Smooth muscle cell (in vitro differentiated cells): ENCODE measurements at regions not wholly inside any gene's neighbourhood (a gene's known extent, or its start where the extent isn't known, plus 50 kb on each side); places are given as distances from the start of the nearest gene placed in this dataset.

Experiments
- DNase-seq: peaks from one replicate; lab custom pipeline; 2025; ENCODE audit not compliant: unreplicated experiment; lab: John Stamatoyannopoulos, UW
- H2AFZ ChIP-seq: fragments of 200-600 bp; sonication (generic); 2 replicates; pipeline ENCODE4 v1.6.0; 2016; ENCODE audit warnings: antibody characterized with exemption, low read depth, mild to moderate bottlenecking
- H3F3A ChIP-seq: fragments of 200-600 bp; sonication (generic); 2 replicates; pipeline ENCODE4 v1.6.0; 2017; ENCODE audit warnings: antibody characterized with exemption, low read depth
- H3K27ac ChIP-seq: fragments of 200-600 bp; sonication (generic); 2 replicates; pipeline ENCODE4 v1.5.1; 2016; ENCODE audit warnings: low read depth, mild to moderate bottlenecking
- H3K27me3 ChIP-seq: fragments of 200-600 bp; sonication (generic); 2 replicates; pipeline ENCODE4 v1.6.1; 2016; ENCODE audit warnings: low read depth, mild to moderate bottlenecking
- H3K36me3 ChIP-seq: fragments of 200-600 bp; sonication (generic); 2 replicates; pipeline ENCODE4 v1.5.1; 2016; ENCODE audit warnings: low read depth
- H3K4me1 ChIP-seq: fragments of 200-600 bp; sonication (generic); 2 replicates; pipeline ENCODE4 v1.5.1; 2016; ENCODE audit warnings: low read depth
- H3K4me2 ChIP-seq: fragments of 200-600 bp; sonication (generic); 2 replicates; pipeline ENCODE4 v1.6.0; 2016; ENCODE audit warnings: mild to moderate bottlenecking
- H3K4me3 ChIP-seq: fragments of 200-600 bp; sonication (generic); 2 replicates; pipeline ENCODE4 v1.5.1; 2016; ENCODE audit warnings: mild to moderate bottlenecking
- H3K79me2 ChIP-seq: fragments of 200-600 bp; sonication (generic); 2 replicates; pipeline ENCODE4 v1.6.0; 2016; ENCODE audit warnings: low read depth, mild to moderate bottlenecking
- H3K9ac ChIP-seq: fragments of 200-600 bp; sonication (generic); 2 replicates; pipeline ENCODE4 v1.6.0; 2016; ENCODE audit warnings: low read depth
- H3K9me3 ChIP-seq: fragments of 200-600 bp; sonication (generic); replicated peaks from 2 replicates; pipeline ENCODE4 v1.5.1; 2016; ENCODE audit warnings: low read depth
- H4K20me1 ChIP-seq: fragments of 200-600 bp; sonication (generic); 2 replicates; pipeline ENCODE4 v1.6.0; 2016; ENCODE audit warnings: low read depth
- CTCF ChIP-seq: fragments of 200-600 bp; sonication (generic); IDR thresholded peaks from 2 replicates; pipeline ENCODE4 v1.5.1; 2017; ENCODE audit warnings: borderline replicate concordance, mild to moderate bottlenecking, antibody characterized with exemption; ENCODE audit not compliant: insufficient read depth, poor library complexity, severe bottlenecking
- WGBS: methylation state at CpG from one replicate; pipeline ENCODE4 v1.1.7; 2016; ENCODE audit warnings: low lambda C conversion rate; 5-methylcytosine and 5-hydroxymethylcytosine counted together

- Histone ChIP-seq H3K9me3 (no peaks in the 10 kb centered on the region), H3F3A (no peaks in the 10 kb centered on the region), H3K27ac (no peak overlapping the region), H3K27me3 (no peaks in the 10 kb centered on the region), H2AFZ (no peak overlapping the region), H3K36me3 (no peaks in the 10 kb centered on the region), H3K79me2 (no peaks in the 10 kb centered on the region), H3K9ac (no peak overlapping the region), H3K4me3 (no peak overlapping the region), H3K4me1 (no peaks in the 10 kb centered on the region), H4K20me1 (no peaks in the 10 kb centered on the region), H3K4me2 (no peak overlapping the region)
- WGBS = 89% methylated on average over 13 of the region's 13 CpGs
- no peak for TF ChIP-seq CTCF
- DNase-seq = no peak
These were observed 1086.9 kb upstream of the CDH6 start for GRCh38 chr5:30106596-30106995.

- no peaks in the 10 kb centered on the region for H3K79me2 ChIP-seq
- peaks cover 3% of the 10 kb centered on the region for H3K4me1 ChIP-seq
- no peaks in the 10 kb centered on the region for H3K36me3 ChIP-seq
- no peaks in the 10 kb centered on the region for H3F3A ChIP-seq
- no peak overlapping the region for H2AFZ ChIP-seq
- H3K27ac ChIP-seq = no peak overlapping the region
- no peaks in the 10 kb centered on the region for H3K27me3 ChIP-seq
- H4K20me1 ChIP-seq = no peaks in the 10 kb centered on the region
- no peak overlapping the region for H3K4me2 ChIP-seq
- H3K9me3 ChIP-seq = no peaks in the 10 kb centered on the region
- no peak overlapping the region for H3K9ac ChIP-seq
- DNase-seq = no peak
- no peak for TF ChIP-seq CTCF
- no peak overlapping the region for H3K4me3 ChIP-seq
These were observed 1088.5 kb upstream of the CDH6 start for GRCh38 chr5:30104872-30105596.

GRCh38 chr5:30103452-30104202 lies 1089.9 kb upstream of the CDH6 start:
- no peak for DNase-seq
- Histone ChIP-seq H3K79me2 (no peaks in the 10 kb centered on the region), H3F3A (no peaks in the 10 kb centered on the region), H3K27me3 (no peaks in the 10 kb centered on the region), H3K27ac (no peak overlapping the region), H3K4me2 (no peak overlapping the region), H2AFZ (no peak overlapping the region), H3K9ac (no peak overlapping the region), H4K20me1 (no peaks in the 10 kb centered on the region), H3K9me3 (no peaks in the 10 kb centered on the region), H3K36me3 (no peaks in the 10 kb centered on the region), H3K4me3 (no peak overlapping the region), H3K4me1 (peaks cover 6% of the 10 kb centered on the region)
- WGBS = 91% methylated on average over 7 of the region's 7 CpGs
- no peak for TF ChIP-seq CTCF
